ENCODE measurements at regions not wholly inside any gene's neighbourhood (a gene's known extent, or its start where the extent isn't known, plus 50 kb on each side); places are given as distances from the start of the nearest gene placed in this dataset.

GRCh38 chr2:57987835-57988573 is 58.6 kb upstream of the VRK2 start:
- no peaks in the 10 kb centered on the region for H3K36me3 ChIP-seq
- no peak overlapping the region for H3K4me3 ChIP-seq
- TF ChIP-seq POLR2A (IDR thresholded peaks at IDR 0.05) (no peak), EP300 (IDR thresholded peaks at IDR 0.05) (no peak), POLR2AphosphoS5 (IDR thresholded peaks at IDR 0.05) (no peak), CTCF (IDR thresholded peaks at IDR 0.05) (no peak)
- H3K9me3 ChIP-seq, result no peaks in the 10 kb centered on the region
- H3K27me3 ChIP-seq, result no peaks in the 10 kb centered on the region
- H3K4me1 ChIP-seq, result no peaks in the 10 kb centered on the region
- ATAC-seq, result no peak
- H3K27ac ChIP-seq, result no peak overlapping the region

- Histone ChIP-seq H3K27ac (no peak overlapping the region), H3K4me3 (no peak overlapping the region), H3K4me1 (no peaks in the 10 kb centered on the region), H3K27me3 (no peaks in the 10 kb centered on the region), H3K36me3 (no peaks in the 10 kb centered on the region), H3K9me3 (no peaks in the 10 kb centered on the region)
- no peak for ATAC-seq
- 71 to 78% methylated on average over 2 of the region's 2 CpGs for WGBS, 2 donors (ENCODE audit: low coverage in 1 of 2)
- no peak for TF ChIP-seq POLR2A (IDR thresholded peaks at IDR 0.05)
- no peak for TF ChIP-seq CTCF (IDR thresholded peaks at IDR 0.05)
- no peak for TF ChIP-seq POLR2AphosphoS5 (IDR thresholded peaks at IDR 0.05)
- TF ChIP-seq EP300 (IDR thresholded peaks at IDR 0.05), result no peak
These were observed 56.4 kb upstream of the VRK2 start for GRCh38 chr2:57990118-57990725.

Small RNAs in the stretch of these regions (small RNA-seq; reads per million reads assigned to genes)
- gene PPIAP63 (0 reads per million in 4 donors), gene RF00592 (0 reads per million in 4 donors)
